ENCODE measurements at regions not wholly inside any gene's neighbourhood (a gene's known extent, or its start where the extent isn't known, plus 50 kb on each side); places are given as distances from the start of the nearest gene placed in this dataset.

DNA sequence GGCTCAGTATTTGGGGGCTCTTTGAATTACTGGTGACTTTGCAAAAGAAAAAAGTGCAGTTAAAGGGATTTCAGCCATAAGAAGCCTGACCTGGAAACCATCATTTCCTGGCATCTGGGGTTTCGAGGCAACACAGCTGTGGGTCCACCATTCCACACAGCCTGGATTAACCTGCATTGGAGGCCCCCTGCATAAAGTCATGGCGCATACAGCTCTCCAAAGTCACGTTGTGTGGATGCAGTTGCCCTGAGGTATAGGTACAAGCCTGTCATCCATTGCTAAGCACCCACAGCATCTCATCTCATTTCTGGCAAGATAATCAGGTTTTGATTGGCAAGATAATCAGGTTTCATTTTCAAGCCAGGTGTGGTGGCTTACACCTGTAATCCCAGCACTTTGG, 54.5 kb upstream of the TAGAP start:
- DNase-seq: no peak

DNA sequence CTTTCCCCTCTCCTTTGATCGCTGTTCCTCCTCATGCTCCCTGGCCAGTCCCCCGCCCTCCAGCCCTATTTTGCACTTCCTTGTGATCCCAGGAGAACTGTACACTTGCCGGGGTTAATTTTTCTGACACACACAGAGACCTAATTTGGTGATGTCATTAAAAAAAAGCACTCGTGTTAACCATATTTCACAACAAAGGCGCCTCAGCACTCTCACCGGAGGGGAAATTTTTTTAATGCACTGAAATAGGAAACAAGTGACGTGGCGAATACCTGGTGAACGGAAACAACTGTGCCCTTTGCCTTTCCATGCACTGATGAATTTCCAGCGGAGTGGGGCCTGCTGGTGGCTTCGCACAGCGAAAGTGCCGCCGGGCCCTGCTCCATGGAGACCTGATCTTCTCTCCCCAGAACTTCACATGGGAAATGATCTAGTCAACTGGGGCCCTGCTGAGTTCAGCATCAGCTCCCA, 53.9 kb upstream of the TAGAP start:
- no peak for DNase-seq

DNA sequence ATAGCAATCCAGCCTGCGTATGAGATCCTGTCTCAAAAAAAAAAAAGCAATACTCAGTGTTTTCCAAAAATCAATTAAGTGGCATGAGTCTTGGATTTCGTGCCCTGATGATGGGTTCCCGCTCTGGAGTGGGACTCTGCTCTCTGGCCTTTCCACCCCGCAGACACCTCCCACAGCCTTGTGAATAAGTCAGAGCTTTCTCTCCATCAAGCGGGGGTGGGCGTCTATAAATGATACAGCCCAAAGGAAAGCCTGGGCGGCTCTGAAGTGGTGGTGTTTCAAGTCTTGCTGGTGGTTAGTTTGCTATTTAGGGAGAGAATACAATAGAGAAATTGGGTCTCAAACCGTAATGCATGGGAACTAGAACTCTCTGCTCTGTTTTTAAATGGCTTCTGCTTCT, 52.5 kb upstream of the TAGAP start:
- no peak for DNase-seq

DNA sequence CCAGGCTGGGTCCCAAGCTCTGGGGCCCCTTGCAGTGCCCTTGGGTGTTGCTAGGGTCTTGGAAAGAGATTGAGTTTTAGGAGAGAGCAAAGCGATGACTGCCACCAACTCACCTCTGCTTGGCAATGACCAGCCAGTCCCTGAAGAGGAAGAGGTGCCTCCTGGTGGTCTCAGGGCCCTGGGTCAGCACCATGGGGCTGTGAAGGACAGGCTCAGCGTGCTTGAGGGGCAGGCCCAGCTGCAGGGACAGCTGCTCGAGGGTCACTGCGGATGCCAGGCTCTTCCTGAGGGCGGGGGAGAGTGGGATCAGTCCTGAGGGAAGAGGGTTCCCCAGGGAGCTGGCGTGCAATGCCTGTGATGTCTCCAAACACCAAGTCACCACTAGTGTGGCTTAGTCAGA, 50.8 kb upstream of the TAGAP start:
- no peak for DNase-seq

DNA sequence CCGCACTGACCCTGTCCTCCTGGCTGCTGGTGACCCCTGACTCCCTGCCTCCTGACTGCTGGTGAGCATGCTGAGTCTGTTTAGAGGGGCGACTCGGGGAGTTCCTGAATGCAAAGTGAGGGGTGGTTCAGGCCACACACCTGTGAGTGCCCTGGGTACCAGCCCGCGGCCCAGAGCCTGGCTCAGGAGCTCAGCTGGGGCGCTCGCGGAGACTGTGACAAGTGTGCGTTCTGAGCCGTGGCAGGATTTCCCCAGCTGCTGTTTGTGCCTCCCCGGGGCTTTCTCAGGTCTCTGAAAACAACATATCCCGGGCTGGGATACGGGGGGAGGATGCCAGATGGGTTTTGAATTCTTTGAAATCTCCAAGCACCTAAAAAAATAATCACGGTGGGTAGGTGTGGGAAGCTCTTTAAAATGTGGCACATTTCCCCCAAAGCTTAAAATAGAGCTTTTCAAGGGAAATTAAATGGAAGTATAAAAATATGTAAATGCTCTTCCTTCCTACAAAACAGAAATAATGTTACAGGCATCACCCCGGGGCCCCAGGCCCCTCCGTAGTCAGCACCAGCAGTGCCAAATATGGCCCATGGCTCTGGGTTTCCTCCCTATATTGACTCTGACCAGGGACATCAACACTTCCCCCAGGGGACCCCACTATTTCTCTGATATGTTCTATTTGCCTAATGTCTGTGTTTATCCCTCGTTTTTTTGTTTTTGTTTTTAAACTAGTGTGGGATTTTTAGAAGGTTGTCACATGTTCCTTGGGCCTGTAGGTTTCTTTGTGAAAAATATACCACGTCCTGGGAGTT, 49.9 kb upstream of the TAGAP start:
- no peak for DNase-seq

Measured in KG1 (cell line).